ENCODE measurements at regions not wholly inside any gene's neighbourhood (a gene's known extent, or its start where the extent isn't known, plus 50 kb on each side); places are given as distances from the start of the nearest gene placed in this dataset.

DNA sequence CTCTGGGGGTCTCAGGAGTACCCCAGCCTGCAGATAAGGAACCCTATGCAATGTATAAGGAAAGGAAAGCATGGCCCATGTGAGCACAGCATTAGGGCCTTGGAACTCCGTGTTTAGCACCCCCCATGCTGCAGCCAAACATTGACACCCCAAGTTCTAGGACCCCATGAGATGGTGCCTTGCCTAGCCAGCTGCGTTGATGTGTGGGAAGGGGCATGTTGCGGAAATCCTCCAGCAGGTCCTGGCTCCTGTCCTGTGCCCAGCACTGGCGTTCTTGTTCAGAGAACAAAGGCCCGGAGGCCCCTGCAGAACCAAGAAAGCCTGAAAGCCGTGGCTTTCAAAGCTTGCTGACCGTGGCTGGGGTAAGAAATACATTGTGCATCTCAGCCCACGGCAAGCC lies 99.4 kb upstream of the DIO3 start:
- no peak for TF ChIP-seq FOXM1 (IDR thresholded peaks at IDR 0.05; ENCODE audit: low read depth)
- TF ChIP-seq, protein P1, sequence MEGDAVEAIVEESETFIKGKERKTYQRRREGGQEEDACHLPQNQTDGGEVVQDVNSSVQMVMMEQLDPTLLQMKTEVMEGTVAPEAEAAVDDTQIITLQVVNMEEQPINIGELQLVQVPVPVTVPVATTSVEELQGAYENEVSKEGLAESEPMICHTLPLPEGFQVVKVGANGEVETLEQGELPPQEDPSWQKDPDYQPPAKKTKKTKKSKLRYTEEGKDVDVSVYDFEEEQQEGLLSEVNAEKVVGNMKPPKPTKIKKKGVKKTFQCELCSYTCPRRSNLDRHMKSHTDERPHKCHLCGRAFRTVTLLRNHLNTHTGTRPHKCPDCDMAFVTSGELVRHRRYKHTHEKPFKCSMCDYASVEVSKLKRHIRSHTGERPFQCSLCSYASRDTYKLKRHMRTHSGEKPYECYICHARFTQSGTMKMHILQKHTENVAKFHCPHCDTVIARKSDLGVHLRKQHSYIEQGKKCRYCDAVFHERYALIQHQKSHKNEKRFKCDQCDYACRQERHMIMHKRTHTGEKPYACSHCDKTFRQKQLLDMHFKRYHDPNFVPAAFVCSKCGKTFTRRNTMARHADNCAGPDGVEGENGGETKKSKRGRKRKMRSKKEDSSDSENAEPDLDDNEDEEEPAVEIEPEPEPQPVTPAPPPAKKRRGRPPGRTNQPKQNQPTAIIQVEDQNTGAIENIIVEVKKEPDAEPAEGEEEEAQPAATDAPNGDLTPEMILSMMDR (IDR thresholded peaks at IDR 0.05): no peak
- no peak for TF ChIP-seq RFX5 (IDR thresholded peaks at IDR 0.05; ENCODE audit: low read length)
- no peak for TF ChIP-seq EZH2phosphoT487 (IDR thresholded peaks at IDR 0.05; ENCODE audit: borderline replicate concordance, low read depth)
- TF ChIP-seq FOXJ3 (CRISPR knock-in tag; IDR thresholded peaks at IDR 0.05): no peak
- TF ChIP-seq, protein P2, sequence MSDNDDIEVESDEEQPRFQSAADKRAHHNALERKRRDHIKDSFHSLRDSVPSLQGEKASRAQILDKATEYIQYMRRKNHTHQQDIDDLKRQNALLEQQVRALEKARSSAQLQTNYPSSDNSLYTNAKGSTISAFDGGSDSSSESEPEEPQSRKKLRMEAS (IDR thresholded peaks at IDR 0.05; ENCODE audit: low read depth): no peak
- TF ChIP-seq CHD2 (IDR thresholded peaks at IDR 0.05; ENCODE audit: low read length, partially characterized antibody): no peak
- TF ChIP-seq YY1 (IDR thresholded peaks at IDR 0.05; ENCODE audit: low read depth): no peak
- TF ChIP-seq TAF1 (IDR thresholded peaks at IDR 0.05; ENCODE audit: borderline replicate concordance, low read depth, low read length): no peak
- no peak for TF ChIP-seq RAD21 (IDR thresholded peaks at IDR 0.05; ENCODE audit: low read length)
- no peak for TF ChIP-seq TEAD4 (IDR thresholded peaks at IDR 0.05; ENCODE audit: borderline replicate concordance, insufficient read depth)
- TF ChIP-seq, protein P3, sequence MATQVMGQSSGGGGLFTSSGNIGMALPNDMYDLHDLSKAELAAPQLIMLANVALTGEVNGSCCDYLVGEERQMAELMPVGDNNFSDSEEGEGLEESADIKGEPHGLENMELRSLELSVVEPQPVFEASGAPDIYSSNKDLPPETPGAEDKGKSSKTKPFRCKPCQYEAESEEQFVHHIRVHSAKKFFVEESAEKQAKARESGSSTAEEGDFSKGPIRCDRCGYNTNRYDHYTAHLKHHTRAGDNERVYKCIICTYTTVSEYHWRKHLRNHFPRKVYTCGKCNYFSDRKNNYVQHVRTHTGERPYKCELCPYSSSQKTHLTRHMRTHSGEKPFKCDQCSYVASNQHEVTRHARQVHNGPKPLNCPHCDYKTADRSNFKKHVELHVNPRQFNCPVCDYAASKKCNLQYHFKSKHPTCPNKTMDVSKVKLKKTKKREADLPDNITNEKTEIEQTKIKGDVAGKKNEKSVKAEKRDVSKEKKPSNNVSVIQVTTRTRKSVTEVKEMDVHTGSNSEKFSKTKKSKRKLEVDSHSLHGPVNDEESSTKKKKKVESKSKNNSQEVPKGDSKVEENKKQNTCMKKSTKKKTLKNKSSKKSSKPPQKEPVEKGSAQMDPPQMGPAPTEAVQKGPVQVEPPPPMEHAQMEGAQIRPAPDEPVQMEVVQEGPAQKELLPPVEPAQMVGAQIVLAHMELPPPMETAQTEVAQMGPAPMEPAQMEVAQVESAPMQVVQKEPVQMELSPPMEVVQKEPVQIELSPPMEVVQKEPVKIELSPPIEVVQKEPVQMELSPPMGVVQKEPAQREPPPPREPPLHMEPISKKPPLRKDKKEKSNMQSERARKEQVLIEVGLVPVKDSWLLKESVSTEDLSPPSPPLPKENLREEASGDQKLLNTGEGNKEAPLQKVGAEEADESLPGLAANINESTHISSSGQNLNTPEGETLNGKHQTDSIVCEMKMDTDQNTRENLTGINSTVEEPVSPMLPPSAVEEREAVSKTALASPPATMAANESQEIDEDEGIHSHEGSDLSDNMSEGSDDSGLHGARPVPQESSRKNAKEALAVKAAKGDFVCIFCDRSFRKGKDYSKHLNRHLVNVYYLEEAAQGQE (IDR thresholded peaks at IDR 0.05; ENCODE audit: low read depth, low read length): no peak

Measured in SK-N-SH (cell line).